ENCODE measurements at regions not wholly inside any gene's neighbourhood (a gene's known extent, or its start where the extent isn't known, plus 50 kb on each side); places are given as distances from the start of the nearest gene placed in this dataset.

- no peak for DNase-seq (ENCODE audit: low read depth, low spot score)
Measured at GRCh38 chr9:8188723-8189407, 389.3 kb upstream of the DMAC1 start.

- no peak for DNase-seq (ENCODE audit: low read depth, low spot score)
Measured at GRCh38 chr9:8186560-8186959, 387.0 kb upstream of the DMAC1 start.

- no peak for DNase-seq (ENCODE audit: low read depth, low spot score)
Measured at GRCh38 chr9:8183618-8184017, 384.0 kb upstream of the DMAC1 start.

GRCh38 chr9:8179381-8180053, 379.9 kb upstream of the DMAC1 start:
- DNase-seq (ENCODE audit: low read depth, low spot score), result no peak

- no peak for DNase-seq (ENCODE audit: low read depth, low spot score)
Measured at GRCh38 chr9:8172000-8172399, 372.4 kb upstream of the DMAC1 start.

- no peak for DNase-seq (ENCODE audit: low read depth, low spot score)
Measured at GRCh38 chr9:8168916-8169438, 369.4 kb upstream of the DMAC1 start.

GRCh38 chr9:8160787-8161186, 361.2 kb upstream of the DMAC1 start:
- no peak for DNase-seq (ENCODE audit: low read depth, low spot score)

- DNase-seq (ENCODE audit: low read depth, low spot score), result no peak
Measured at GRCh38 chr9:8158574-8158973, 359.0 kb upstream of the DMAC1 start.

- DNase-seq (ENCODE audit: low read depth, low spot score), result no peak
Measured at GRCh38 chr9:8157683-8158324, 358.2 kb upstream of the DMAC1 start.

- DNase-seq (ENCODE audit: low read depth, low spot score), result no peak
Measured at GRCh38 chr9:8156346-8156745, 356.8 kb upstream of the DMAC1 start.

GRCh38 chr9:8155706-8156105, 356.1 kb upstream of the DMAC1 start:
- DNase-seq (ENCODE audit: low read depth, low spot score), result no peak

- DNase-seq (ENCODE audit: low read depth, low spot score), result no peak
Measured at GRCh38 chr9:8143677-8144076, 344.1 kb upstream of the DMAC1 start.

- no peak for DNase-seq (ENCODE audit: low read depth, low spot score)
Measured at GRCh38 chr9:8140557-8140956, 341.0 kb upstream of the DMAC1 start.

GRCh38 chr9:8139756-8140155, 340.2 kb upstream of the DMAC1 start:
- no peak for DNase-seq (ENCODE audit: low read depth, low spot score)

GRCh38 chr9:8136477-8136876, 336.9 kb upstream of the DMAC1 start:
- no peak for DNase-seq (ENCODE audit: low read depth, low spot score)

- no peak for DNase-seq (ENCODE audit: low read depth, low spot score)
Measured at GRCh38 chr9:8134635-8135034, 335.1 kb upstream of the DMAC1 start.

- DNase-seq (ENCODE audit: low read depth, low spot score), result no peak
Measured at GRCh38 chr9:8133606-8134005, 334.0 kb upstream of the DMAC1 start.

- DNase-seq (ENCODE audit: low read depth, low spot score), result no peak
Measured at GRCh38 chr9:8115570-8115969, 316.0 kb upstream of the DMAC1 start.

GRCh38 chr9:8114826-8115225, 315.2 kb upstream of the DMAC1 start:
- DNase-seq (ENCODE audit: low read depth, low spot score), result no peak

GRCh38 chr9:8106362-8106761, 306.8 kb upstream of the DMAC1 start:
- DNase-seq (ENCODE audit: low read depth, low spot score), result no peak

- DNase-seq (ENCODE audit: low read depth, low spot score), result no peak
Measured at GRCh38 chr9:8101607-8102006, 302.0 kb upstream of the DMAC1 start.

GRCh38 chr9:8096091-8096490, 296.5 kb upstream of the DMAC1 start:
- no peak for DNase-seq (ENCODE audit: low read depth, low spot score)

- DNase-seq (ENCODE audit: low read depth, low spot score), result no peak
Measured at GRCh38 chr9:8095672-8096086, 296.1 kb upstream of the DMAC1 start.

All from activated CD4-positive, CD25-positive, alpha-beta regulatory T cell treated with anti-CD3 and anti-CD28 coated beads, Interleukin-2, amount 50 U/mL, for 16 hours (primary cell).